Left ventricle myocardium inferior (tissue), 1 donor: ENCODE measurements at regions not wholly inside any gene's neighbourhood (a gene's known extent, or its start where the extent isn't known, plus 50 kb on each side); places are given as distances from the start of the nearest gene placed in this dataset.

Experiments used
- DNase-seq: peaks from one replicate; pipeline ENCODE4 v3.0.0-alpha.2; 2020
- H3K27ac ChIP-seq: fragments of 200-600 bp; replicated peaks from 2 replicates; pipeline ENCODE4 v1.8.0; 2021
- H3K27me3 ChIP-seq: fragments of 200-600 bp; 2 replicates; pipeline ENCODE4 v1.8.0; 2021; ENCODE audit warnings: low read depth
- H3K36me3 ChIP-seq: fragments of 200-600 bp; 2 replicates; pipeline ENCODE4 v1.8.0; 2021
- H3K4me1 ChIP-seq: fragments of 200-600 bp; 2 replicates; pipeline ENCODE4 v1.8.0; 2021
- H3K4me3 ChIP-seq: fragments of 200-600 bp; 2 replicates; pipeline ENCODE4 v1.8.0; 2021; ENCODE audit warnings: mild to moderate bottlenecking, moderate library complexity
- H3K9me3 ChIP-seq: fragments of 200-600 bp; replicated peaks from 2 replicates; pipeline ENCODE4 v1.8.0; 2021
- CTCF ChIP-seq: fragments of 200-600 bp; IDR thresholded peaks from 2 replicates; pipeline ENCODE4 v1.8.0; 2021; ENCODE audit warnings: antibody characterized with exemption, mild to moderate bottlenecking, borderline replicate concordance
- intact Hi-C: fragments of 100-400 bp; cut with micrococcal nuclease; formaldehyde crosslinking; loops from one replicate; pipeline ENCODE4 v1.11.0; 2022
- donor health status: DM: no; HTN: yes; CAD: no; lungs with severe emphysema.

DNA sequence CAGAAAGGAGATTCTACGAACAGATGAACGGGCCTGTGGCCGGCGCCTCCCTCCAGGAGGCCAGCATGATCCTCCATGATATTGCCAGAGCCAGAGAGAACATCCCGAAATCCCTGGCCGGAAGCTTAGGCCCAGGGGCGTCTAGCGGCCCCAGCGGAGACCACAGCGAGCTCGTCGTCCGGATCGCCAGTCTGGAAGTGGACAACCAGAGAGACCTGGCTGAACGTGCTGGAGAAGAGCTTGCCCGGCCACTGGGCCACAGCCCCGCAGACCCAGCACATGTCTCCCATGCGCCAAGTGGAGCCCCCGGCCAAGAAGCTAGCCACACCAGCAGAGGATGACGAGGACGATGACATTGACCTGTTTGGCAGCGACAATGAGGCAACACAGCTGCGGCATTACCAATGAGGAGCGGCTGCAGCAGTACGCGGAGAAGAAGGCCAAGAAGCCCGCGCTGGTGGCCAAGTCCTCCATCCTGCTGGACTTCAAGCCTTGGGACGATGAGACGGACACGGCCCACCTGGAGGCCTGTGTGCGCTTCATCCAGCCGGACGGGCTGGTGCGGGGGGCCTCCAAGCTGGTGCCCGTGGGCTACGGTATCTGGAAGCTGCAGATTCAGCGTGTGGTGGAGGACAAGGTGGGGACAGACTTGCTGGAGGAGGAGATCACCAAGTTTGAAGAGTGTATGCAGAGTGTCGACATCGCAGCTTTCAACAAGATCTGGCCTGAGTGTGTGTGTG, 78.8 kb upstream of the FRY start:
- Histone ChIP-seq H3K27me3 (no peaks in the 10 kb centered on the region), H3K4me1 (peaks cover 17% of the 10 kb centered on the region), H3K36me3 (peaks cover 17% of the 10 kb centered on the region), H3K9me3 (no peaks in the 10 kb centered on the region), H3K27ac (no peak overlapping the region), H3K4me3 (no peak overlapping the region)
- intact Hi-C loops: no loop called here
- no peak for DNase-seq
- TF ChIP-seq CTCF: no peak

- H3K4me3 ChIP-seq: no peak overlapping the region
- no peak for TF ChIP-seq CTCF
- peaks cover 11% of the 10 kb centered on the region for H3K36me3 ChIP-seq
- DNase-seq: no peak
- no peaks in the 10 kb centered on the region for H3K27me3 ChIP-seq
- no peak overlapping the region for H3K27ac ChIP-seq
- intact Hi-C loops: no loop called here
- H3K4me1 ChIP-seq: peaks cover 17% of the 10 kb centered on the region
- no peaks in the 10 kb centered on the region for H3K9me3 ChIP-seq
Measured at GRCh38 chr13:31955101-31955500, 76.5 kb upstream of the FRY start.

DNA sequence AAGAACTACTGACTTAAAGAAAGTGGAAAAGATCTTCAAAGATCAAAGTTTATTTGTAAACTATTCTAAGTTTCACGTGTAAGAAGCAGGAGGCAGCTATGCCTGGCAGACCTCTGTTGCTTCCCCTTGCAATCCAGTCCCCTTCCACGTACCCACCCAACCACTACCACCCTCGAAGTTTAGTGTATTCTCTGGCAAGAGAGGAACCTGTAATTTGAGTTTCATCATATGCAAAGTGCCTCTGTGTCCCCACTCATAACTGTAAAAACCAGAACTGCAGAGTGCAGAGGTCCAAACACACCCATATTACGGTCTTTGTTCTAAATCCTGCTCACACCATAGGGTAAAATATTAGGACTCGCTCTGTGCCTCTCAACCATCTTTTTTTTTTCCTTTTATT, 75.8 kb upstream of the FRY start:
- Histone ChIP-seq H3K9me3 (no peaks in the 10 kb centered on the region), H3K4me1 (peaks cover 10% of the 10 kb centered on the region), H3K27me3 (no peaks in the 10 kb centered on the region), H3K36me3 (peaks cover 11% of the 10 kb centered on the region), H3K4me3 (no peak overlapping the region), H3K27ac (no peak overlapping the region)
- TF ChIP-seq CTCF: no peak
- intact Hi-C loops: no loop called here
- no peak for DNase-seq

DNA sequence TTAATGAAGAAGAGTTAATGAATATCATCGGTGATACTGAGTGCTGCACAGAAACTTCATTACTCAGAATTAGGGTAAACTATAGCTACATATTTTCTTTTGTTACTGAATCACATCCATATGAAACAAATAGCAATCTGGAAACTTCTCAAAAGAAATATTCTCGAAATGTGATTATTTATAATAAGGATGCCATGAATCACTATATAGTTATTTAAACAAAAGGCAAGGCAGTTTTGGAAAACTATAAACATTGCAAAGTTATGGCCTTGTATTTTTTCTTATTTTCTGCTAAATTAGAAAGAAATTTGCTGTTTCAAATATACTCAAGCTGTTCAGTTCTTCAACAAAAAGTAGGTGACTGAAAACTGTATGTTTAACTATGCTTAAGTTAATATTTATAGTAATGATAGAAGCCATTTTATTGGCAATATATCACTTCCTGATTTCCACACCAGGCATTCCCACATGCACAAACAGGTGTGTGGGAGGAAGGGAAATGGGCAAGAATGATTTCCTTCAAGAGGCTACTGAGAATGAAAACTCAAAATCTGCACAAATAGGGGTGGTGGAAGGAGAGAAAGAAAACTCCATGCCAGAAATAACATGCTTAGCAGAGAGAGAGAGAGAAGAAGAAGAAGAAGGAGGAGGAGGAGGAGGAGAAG, 74.5 kb upstream of the FRY start:
- Histone ChIP-seq H3K4me3 (no peak overlapping the region), H3K9me3 (no peaks in the 10 kb centered on the region), H3K27me3 (no peaks in the 10 kb centered on the region), H3K36me3 (peaks cover 11% of the 10 kb centered on the region), H3K4me1 (no peaks in the 10 kb centered on the region), H3K27ac (no peak overlapping the region)
- no peak for TF ChIP-seq CTCF
- intact Hi-C loops: no loop called here
- DNase-seq: no peak

- Histone ChIP-seq H3K4me1 (peaks cover 4% of the 10 kb centered on the region), H3K4me3 (no peak overlapping the region), H3K27ac (no peak overlapping the region), H3K9me3 (no peaks in the 10 kb centered on the region), H3K27me3 (no peaks in the 10 kb centered on the region), H3K36me3 (peaks cover 8% of the 10 kb centered on the region)
- no peak for TF ChIP-seq CTCF
- intact Hi-C loops: no loop called here
- DNase-seq: no peak
Measured at GRCh38 chr13:31957772-31958171, 73.8 kb upstream of the FRY start.
